Keratinocyte (primary cell): ENCODE measurements at regions not wholly inside any gene's neighbourhood (a gene's known extent, or its start where the extent isn't known, plus 50 kb on each side); places are given as distances from the start of the nearest gene placed in this dataset.

Source experiments
- EZH2 ChIP-seq: IDR thresholded peaks from one replicate; pipeline ENCODE4 v1.6.1; 2012; ENCODE audit warnings: inconsistent platforms, mild to moderate bottlenecking, low read length, moderate library complexity
- TF ChIP-seq, protein P1 (sequence below), 3 experiments: IDR thresholded peaks in 1 of 3; conservative IDR thresholded peaks in 1 of 3; optimal IDR thresholded peaks in 1 of 3; 2 replicates in 2 of 3; 3 replicates in 1 of 3; pipeline versions ENCODE3 to v1.5.1; 2011; ENCODE audit warnings: low read length in 3 of 3, mild to moderate bottlenecking in 3 of 3, moderate library complexity in 2 of 3, control low read depth in 1 of 3, inconsistent platforms in 1 of 3; ENCODE audit not compliant: insufficient read depth in 2 of 3; ENCODE audit errors: extremely low read depth in 1 of 3

DNA sequence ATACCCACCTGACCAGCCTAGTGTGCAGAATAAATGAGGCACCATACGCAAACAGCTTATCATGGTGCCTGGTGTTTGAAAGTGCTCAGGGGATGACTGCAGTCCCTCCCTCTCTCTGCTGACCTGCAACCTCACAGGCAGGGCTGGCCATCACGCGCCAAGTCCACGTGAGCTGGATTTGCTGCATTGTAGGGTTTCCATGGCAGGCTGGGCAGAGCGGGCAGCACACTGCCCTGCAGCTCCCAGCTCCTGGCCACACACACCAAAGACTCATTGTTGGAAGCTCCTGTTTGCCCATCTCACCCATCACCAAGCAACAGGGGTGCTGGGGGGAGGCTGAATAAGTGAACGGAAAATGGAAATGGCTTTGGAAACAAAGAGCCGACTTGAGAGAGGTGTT, 81.8 kb downstream of the IRX3 start:
- TF ChIP-seq, protein P1, sequence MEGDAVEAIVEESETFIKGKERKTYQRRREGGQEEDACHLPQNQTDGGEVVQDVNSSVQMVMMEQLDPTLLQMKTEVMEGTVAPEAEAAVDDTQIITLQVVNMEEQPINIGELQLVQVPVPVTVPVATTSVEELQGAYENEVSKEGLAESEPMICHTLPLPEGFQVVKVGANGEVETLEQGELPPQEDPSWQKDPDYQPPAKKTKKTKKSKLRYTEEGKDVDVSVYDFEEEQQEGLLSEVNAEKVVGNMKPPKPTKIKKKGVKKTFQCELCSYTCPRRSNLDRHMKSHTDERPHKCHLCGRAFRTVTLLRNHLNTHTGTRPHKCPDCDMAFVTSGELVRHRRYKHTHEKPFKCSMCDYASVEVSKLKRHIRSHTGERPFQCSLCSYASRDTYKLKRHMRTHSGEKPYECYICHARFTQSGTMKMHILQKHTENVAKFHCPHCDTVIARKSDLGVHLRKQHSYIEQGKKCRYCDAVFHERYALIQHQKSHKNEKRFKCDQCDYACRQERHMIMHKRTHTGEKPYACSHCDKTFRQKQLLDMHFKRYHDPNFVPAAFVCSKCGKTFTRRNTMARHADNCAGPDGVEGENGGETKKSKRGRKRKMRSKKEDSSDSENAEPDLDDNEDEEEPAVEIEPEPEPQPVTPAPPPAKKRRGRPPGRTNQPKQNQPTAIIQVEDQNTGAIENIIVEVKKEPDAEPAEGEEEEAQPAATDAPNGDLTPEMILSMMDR (optimal IDR thresholded peaks at IDR 0.05 in 1 of 3, IDR thresholded peaks at IDR 0.05 in 1 of 3, conservative IDR thresholded peaks at IDR 0.05 in 1 of 3; ENCODE audit: extremely low read depth in 1 of 3, insufficient read depth in 2 of 3, low read length in 3 of 3): no peak
- no peak for TF ChIP-seq EZH2
